ENCODE measurements at regions not wholly inside any gene's neighbourhood (a gene's known extent, or its start where the extent isn't known, plus 50 kb on each side); places are given as distances from the start of the nearest gene placed in this dataset.

- no peak for DNase-seq
Measured at GRCh38 chr5:4356201-4356600, 760.6 kb downstream of the IRX1 start.

GRCh38 chr5:4359847-4360246, 764.2 kb downstream of the IRX1 start:
- no peak for DNase-seq

DNA sequence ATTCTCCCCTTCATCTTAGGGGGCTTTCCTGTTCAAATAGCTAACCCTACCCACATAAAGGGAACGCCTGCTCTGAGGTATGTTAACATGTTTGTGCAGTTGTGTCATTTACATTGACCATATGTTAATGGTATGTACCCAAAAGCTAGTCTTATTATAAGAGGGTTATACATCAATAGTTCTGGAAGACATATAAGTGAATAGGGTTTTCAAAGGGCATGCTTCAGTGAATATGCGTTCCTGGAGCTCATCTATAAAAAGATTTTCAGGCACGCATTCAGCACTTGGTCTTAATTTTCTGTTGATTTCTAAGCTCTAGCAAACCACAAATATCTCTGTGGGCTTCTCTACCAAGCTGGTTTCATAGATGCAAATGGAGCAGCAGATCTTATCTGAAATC, 766.1 kb downstream of the IRX1 start:
- DNase-seq = no peak

DNA sequence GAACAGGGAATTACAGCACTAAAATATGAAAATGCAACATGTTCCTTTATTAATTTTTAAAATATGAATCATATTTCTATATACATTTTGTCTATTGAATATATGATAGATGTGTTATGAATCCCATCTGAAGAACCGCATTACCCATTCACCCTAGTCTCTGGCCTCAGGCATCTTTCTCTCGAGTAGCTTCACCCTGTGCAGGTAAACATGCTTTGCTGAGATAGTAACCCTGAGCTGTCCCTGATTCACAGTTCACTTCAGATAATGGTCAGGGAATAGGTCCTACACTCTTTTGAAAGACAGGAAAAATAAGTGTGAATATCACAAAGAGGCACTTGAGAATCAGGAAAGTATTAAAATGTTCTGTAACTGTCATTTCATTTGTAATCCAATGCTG, 766.8 kb downstream of the IRX1 start:
- DNase-seq = no peak

- DNase-seq = no peak
Measured at GRCh38 chr5:4363045-4363444, 767.4 kb downstream of the IRX1 start.

DNA sequence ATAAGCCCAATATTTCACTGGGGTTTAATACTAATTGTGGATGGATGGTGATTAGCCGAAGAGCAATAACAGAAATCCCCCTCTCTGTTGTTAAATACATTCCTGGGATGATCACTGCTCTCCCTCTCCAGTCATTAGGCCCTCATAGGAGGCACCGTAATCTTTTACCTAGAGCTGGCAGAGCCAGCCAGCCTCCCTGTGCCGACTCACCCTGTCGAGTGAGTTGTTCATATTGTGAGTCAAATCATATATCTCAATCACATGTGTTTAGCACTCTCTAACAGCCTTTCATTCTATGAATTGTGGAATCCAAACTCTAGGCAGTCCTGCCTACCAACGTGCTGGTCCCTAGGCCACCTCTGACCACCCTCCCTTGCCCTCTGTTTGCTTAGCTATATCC, 771.0 kb downstream of the IRX1 start:
- DNase-seq = no peak

GRCh38 chr5:4370218-4370617, 769.9 kb upstream of the ADAMTS16 start:
- DNase-seq = no peak

GRCh38 chr5:4372481-4372880, 767.6 kb upstream of the ADAMTS16 start:
- DNase-seq = no peak

DNA sequence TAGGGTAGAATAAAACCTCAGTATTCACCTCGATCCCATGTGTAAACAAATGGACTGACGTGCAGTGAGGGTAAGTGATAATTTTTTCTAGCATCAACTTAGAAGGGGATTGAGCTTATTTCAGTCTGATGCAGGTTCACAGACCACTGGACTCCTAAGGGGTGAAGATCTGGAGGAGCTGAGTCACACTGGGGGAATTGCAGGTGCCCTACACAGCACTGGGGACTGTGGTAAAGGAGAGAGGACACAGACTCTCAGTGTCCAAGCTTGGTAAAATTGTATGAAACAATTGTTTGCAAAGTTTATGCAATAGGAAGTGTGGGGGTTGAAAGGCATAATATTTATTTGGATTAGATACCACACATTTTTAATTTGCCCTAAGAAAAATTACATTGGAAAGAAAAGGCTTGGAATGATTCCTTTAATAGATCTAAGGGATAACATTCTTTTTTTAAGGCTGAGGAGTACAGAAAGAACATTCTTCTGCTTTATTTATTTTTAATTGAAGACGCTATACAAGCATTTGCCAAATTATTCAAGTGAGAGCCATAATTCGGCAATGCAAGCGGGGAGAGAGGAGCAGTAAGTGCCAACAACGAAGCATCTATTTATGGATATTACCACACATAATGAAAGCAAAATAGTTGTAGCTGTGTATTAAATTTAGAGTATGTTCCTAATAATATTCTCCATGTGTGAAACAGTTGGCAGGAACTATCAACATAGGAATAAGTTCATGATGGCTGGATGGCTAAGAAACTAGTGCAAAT, 766.9 kb upstream of the ADAMTS16 start:
- no peak for DNase-seq

- DNase-seq = no peak
Measured at GRCh38 chr5:4374866-4375265, 765.3 kb upstream of the ADAMTS16 start.

GRCh38 chr5:4375640-4376039, 764.5 kb upstream of the ADAMTS16 start:
- no peak for DNase-seq

DNA sequence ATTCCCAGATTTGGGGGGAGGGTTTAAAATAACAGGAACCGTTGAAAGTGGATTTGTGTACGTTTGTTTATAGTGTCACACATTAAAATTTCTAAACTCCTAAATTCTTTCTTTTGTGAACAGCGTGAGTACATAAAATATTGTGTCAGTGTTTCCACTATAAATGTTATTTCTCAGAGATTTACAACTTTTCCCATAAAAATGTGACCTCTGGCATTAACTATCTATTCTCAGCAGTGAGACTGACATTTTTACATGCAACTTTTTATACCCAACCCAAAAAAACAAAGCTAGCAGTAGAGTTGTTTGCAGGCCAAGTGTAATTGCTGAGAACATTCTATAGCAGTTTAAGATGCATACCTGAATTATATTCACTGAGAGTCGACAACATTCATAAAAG, 757.0 kb upstream of the ADAMTS16 start:
- DNase-seq = no peak

- DNase-seq = no peak
Measured at GRCh38 chr5:4383518-4384198, 756.5 kb upstream of the ADAMTS16 start.

DNA sequence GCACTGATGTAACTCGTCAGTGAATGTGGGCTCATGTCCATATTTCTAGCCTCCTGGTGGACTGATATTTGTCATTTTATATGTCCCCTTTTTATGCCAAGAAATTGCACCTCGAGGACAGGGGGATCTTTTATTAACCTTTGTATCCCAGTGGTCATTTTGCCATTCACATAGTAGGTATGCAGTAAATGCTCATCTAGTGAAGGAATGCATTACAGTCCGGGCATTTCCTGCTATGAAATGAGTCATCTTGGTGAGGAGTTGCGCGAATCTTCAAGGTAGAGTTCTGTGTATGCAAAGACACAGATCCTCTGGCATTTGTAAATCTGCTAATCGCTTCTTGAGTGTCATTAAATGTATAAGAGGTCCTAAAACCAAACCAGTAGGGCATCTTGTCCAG, 755.5 kb upstream of the ADAMTS16 start:
- no peak for DNase-seq

DNA sequence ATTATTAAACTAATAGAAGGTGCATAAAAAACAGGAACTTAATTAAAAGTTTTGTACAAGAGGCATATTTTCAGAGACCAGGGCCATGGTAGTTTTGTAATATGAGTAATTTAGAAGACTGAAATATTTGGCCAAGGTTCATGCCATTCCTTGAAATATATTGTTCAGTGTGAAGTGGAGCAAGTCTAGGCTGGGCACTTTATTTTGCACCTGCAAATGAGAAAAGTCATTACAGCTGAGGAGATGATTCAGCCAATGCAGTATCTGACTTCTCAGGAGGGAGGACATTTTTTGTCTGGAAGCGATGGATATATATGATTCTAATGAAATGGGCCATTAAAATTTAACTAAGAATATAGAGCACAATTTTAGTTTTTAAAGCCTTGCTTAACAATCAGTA, 754.0 kb upstream of the ADAMTS16 start:
- no peak for DNase-seq

GRCh38 chr5:4387290-4387689, 752.8 kb upstream of the ADAMTS16 start:
- no peak for DNase-seq

GRCh38 chr5:4395752-4396151, 744.4 kb upstream of the ADAMTS16 start:
- no peak for DNase-seq

- DNase-seq = no peak
Measured at GRCh38 chr5:4405614-4406219, 734.4 kb upstream of the ADAMTS16 start.

- no peak for DNase-seq
Measured at GRCh38 chr5:4410151-4410550, 730.0 kb upstream of the ADAMTS16 start.

- no peak for DNase-seq
Measured at GRCh38 chr5:4411664-4412063, 728.5 kb upstream of the ADAMTS16 start.

DNA sequence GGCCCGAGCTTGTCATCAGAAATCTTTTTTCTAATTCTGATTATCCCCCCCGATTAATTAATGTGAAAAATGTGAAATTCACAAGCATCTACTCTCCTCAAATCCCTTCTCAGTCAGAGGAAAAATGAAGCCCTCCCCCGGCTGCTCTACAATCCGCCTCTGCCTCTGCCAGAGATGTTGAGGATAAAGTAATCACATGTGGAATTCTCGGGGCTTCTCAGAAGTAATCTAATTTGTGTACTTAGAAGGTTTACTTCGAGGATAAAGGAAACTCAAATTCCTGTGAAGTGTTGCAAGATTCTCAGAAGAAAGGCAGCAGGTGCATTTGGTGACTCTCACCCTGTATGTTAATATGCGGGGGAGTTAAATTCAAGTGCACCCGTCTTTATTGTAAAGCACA, 726.1 kb upstream of the ADAMTS16 start:
- DNase-seq = no peak

DNA sequence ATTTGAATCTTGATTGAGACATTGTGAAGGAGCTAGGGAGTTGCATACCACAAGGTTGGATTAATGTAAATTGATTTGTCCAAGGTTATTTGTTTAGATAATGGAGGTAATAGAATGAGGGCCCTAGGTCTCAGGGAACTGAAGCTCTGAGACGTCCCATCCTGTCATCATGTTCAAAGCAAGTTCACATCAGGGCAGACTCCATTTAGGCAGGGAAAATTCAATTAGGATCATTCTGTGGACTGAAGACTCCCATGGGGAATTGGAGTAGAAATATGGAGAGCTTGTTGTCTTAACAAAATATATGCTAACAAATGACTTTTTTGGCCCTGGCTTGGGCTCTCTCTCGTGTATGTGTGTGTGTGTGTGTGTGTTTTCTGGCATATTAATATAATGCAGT, 722.0 kb upstream of the ADAMTS16 start:
- DNase-seq = no peak

GRCh38 chr5:4419281-4419680, 720.8 kb upstream of the ADAMTS16 start:
- no peak for DNase-seq

DNA sequence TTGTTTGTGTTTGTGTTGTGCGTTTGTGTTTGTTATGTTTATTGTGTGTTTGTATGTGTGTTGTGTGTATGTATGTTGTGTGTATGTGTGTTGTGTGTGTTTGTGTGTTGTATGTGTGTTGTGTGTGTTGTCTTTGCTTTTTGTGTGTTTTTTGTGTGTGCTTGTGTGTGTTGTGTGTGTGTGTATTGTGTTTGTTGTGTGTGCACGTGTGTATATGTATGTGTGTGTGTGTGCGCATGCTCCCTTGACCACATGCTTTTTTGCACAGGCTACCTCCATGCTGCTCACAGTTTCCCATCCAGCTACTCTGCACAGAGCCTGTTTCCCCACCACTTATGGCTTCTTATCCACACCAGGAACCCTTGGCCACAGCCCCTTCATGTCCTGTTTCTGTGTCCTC, 720.0 kb upstream of the ADAMTS16 start:
- DNase-seq = no peak
